ENCODE measurements at regions not wholly inside any gene's neighbourhood (a gene's known extent, or its start where the extent isn't known, plus 50 kb on each side); places are given as distances from the start of the nearest gene placed in this dataset.
"Not testable (repeated sequence)": the region's sequence is repeated elsewhere in the genome, so short reads cannot be mapped to it uniquely, and the experiment has no call there.

- H3K9me3 ChIP-seq (ENCODE audit: control insufficient read depth, insufficient read depth, low read length): no peaks in the 10 kb centered on the region; the same call in 1 of the 2 replicates
- no peak overlapping the region for H3K4me3 ChIP-seq (ENCODE audit: low read depth, low read length)
- H3K4me1 ChIP-seq (ENCODE audit: control insufficient read depth, insufficient read depth, low read length): peaks cover 10% of the 10 kb centered on the region; the same call in 1 of the 2 replicates
- no peaks in the 10 kb centered on the region for H3K27me3 ChIP-seq (ENCODE audit: control insufficient read depth, insufficient read depth, low read length)
- no peak overlapping the region for H3K9ac ChIP-seq (ENCODE audit: low read depth, low read length)
- no peaks in the 10 kb centered on the region for H3K36me3 ChIP-seq (ENCODE audit: control insufficient read depth, insufficient read depth, low read length)
- no peak overlapping the region for H3K27ac ChIP-seq (ENCODE audit: low read depth, low read length)
Measured at GRCh38 chr10:27391325-27391724, 112.8 kb upstream of the RAB18 start.

- no peak overlapping the region for H3K27ac ChIP-seq (ENCODE audit: low read depth, low read length)
- no peaks in the 10 kb centered on the region for H3K27me3 ChIP-seq (ENCODE audit: control insufficient read depth, insufficient read depth, low read length)
- peaks cover 10% of the 10 kb centered on the region; the same call in 1 of the 2 replicates for H3K4me1 ChIP-seq (ENCODE audit: control insufficient read depth, insufficient read depth, low read length)
- H3K9ac ChIP-seq (ENCODE audit: low read depth, low read length): no peak overlapping the region
- no peak overlapping the region for H3K4me3 ChIP-seq (ENCODE audit: low read depth, low read length)
- H3K9me3 ChIP-seq (ENCODE audit: control insufficient read depth, insufficient read depth, low read length): no peaks in the 10 kb centered on the region; the same call in 1 of the 2 replicates
- H3K36me3 ChIP-seq (ENCODE audit: control insufficient read depth, insufficient read depth, low read length): no peaks in the 10 kb centered on the region
Measured at GRCh38 chr10:27390681-27391080, 113.4 kb upstream of the RAB18 start.

DNA sequence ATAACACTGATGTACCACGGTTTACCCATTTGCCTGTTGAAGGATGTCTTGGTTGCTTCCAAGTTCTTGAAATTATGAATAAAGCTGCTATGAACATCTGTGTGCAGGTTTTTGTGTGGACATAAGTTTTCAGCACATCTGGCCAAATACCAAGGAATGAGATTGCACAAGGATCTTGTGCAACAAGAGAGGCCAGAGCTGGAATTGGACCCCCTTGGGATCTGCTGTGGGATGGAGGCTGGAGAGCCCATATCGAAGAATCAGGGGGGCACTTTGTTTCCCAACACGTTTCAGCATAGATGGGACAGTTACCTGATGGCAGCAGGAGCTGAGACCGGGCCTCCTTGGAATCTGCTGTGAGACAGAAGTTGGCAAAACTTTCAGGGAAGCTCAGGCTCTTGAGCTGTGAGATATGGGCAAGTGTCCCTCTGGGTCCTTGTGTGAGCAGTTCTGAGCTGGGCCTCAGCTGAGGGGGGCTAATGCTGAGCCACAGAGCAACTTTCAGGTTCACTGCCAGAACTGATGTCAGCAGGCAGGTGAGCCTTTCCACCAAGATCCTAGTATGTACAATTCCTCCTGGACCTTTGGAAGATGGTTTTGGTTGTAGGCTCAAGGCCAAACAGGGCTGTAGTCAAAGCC lies 115.2 kb upstream of the RAB18 start:
- H3K4me3 ChIP-seq (ENCODE audit: low read depth, low read length): no peak overlapping the region
- H3K9me3 ChIP-seq (ENCODE audit: control insufficient read depth, insufficient read depth, low read length): no peaks in the 10 kb centered on the region; the same call in 1 of the 2 replicates
- H3K27ac ChIP-seq (ENCODE audit: low read depth, low read length): no peak overlapping the region
- H3K9ac ChIP-seq (ENCODE audit: low read depth, low read length): no peak overlapping the region
- H3K36me3 ChIP-seq (ENCODE audit: control insufficient read depth, insufficient read depth, low read length): no peaks in the 10 kb centered on the region
- H3K27me3 ChIP-seq (ENCODE audit: control insufficient read depth, insufficient read depth, low read length): no peaks in the 10 kb centered on the region
- H3K4me1 ChIP-seq (ENCODE audit: control insufficient read depth, insufficient read depth, low read length): peaks cover 10% of the 10 kb centered on the region; the same call in 1 of the 2 replicates

DNA sequence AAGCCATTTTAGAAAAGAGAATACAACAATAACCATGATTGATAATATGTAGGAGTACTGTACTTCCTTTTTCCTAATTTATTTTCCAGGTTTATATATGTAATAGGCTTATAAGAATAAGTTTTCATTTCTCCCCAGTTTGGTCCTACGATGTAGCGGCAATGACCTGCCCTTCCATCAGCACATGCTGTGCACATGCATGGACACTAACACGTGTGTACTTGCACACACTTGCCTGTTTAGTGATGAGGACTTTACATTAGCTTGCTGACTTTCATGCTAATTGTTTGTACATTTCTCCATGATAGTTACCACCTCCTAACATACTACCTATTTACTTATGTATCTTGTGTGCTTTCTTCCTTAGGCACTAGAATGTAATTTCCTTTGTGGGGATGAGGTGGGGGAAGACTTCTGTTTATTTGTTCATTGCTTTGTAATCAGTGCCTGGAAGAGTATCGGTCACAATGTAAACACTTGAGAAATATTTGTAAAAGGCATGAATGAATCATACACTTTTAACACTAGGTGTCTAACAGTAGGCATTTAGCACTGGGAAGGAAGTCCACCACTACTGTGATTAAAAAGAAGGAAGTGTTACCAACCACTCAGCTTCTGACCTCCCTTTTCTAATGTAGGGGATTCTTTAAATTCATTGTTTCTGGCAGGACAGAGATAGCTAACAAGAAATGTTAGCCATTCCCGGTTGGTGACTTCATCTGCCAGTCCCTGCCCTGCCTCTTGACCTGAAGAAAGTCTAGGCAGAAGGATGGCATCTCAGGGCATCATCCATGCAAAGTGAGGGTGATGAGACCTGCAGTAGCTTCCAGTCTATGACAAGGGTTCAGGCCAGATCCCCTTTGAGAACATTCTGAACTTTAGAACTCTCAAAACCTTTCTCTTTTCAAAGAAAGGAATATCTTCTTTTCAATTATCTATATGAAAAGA lies 120.2 kb upstream of the RAB18 start:
- H3K4me3 ChIP-seq (ENCODE audit: low read depth, low read length): no peak overlapping the region
- no peaks in the 10 kb centered on the region for H3K9me3 ChIP-seq (ENCODE audit: control insufficient read depth, insufficient read depth, low read length)
- no peak overlapping the region for H3K9ac ChIP-seq (ENCODE audit: low read depth, low read length)
- H3K36me3 ChIP-seq (ENCODE audit: control insufficient read depth, insufficient read depth, low read length): no peaks in the 10 kb centered on the region
- H3K4me1 ChIP-seq (ENCODE audit: control insufficient read depth, insufficient read depth, low read length): no peaks in the 10 kb centered on the region
- H3K27ac ChIP-seq (ENCODE audit: low read depth, low read length): no peak overlapping the region
- H3K27me3 ChIP-seq (ENCODE audit: control insufficient read depth, insufficient read depth, low read length): no peaks in the 10 kb centered on the region

DNA sequence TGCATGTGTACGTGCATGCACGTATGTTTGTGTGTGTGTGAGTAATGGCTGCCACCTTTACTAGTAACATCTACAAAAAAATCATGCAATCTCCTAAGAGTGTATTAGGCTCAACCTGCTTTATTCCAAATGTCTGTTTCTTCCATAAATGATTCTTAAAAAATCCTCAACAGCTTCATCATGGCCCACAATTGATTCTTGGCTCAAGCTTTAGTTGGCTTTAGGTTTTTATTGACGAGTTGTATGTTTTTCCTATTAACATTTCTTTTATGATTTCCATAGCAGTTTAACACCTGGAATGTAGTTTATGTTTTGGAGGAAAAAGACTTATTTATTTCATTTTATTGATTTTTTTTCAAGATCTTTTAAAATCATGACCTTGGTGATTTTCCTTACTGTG lies 121.9 kb upstream of the RAB18 start:
- Histone ChIP-seq H3K9ac (ENCODE audit: low read depth, low read length) (no peak overlapping the region), H3K27ac (ENCODE audit: low read depth, low read length) (no peak overlapping the region), H3K4me3 (ENCODE audit: low read depth, low read length) (no peak overlapping the region), H3K4me1 (ENCODE audit: control insufficient read depth, insufficient read depth, low read length) (no peaks in the 10 kb centered on the region), H3K27me3 (ENCODE audit: control insufficient read depth, insufficient read depth, low read length) (no peaks in the 10 kb centered on the region), H3K9me3 (ENCODE audit: control insufficient read depth, insufficient read depth, low read length) (no peaks in the 10 kb centered on the region), H3K36me3 (ENCODE audit: control insufficient read depth, insufficient read depth, low read length) (no peaks in the 10 kb centered on the region)

DNA sequence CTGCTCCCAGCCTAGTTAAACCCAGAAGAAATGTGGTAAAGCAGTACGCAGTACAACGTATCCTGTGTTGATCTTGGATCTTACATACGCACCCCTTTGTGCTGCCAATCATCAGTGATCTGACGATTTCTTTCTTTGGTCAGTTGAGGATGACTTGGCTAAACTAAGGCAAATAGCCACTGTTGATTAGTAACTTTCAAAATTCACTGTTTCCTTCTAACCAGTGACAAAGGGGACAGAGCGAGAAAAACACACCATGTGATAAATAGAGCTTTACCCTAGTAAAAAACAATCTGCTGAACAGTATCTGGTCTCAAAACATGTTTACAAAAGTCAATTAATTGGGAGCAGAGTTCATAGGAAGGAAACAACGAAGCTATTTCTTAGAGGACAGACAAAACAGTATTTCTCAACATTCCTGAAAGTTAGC lies 123.2 kb upstream of the RAB18 start:
- Histone ChIP-seq H3K27ac (ENCODE audit: low read depth, low read length) (no peak overlapping the region), H3K4me1 (ENCODE audit: control insufficient read depth, insufficient read depth, low read length) (no peaks in the 10 kb centered on the region), H3K36me3 (ENCODE audit: control insufficient read depth, insufficient read depth, low read length) (no peaks in the 10 kb centered on the region), H3K9ac (ENCODE audit: low read depth, low read length) (no peak overlapping the region), H3K9me3 (ENCODE audit: control insufficient read depth, insufficient read depth, low read length) (no peaks in the 10 kb centered on the region), H3K27me3 (ENCODE audit: control insufficient read depth, insufficient read depth, low read length) (no peaks in the 10 kb centered on the region), H3K4me3 (ENCODE audit: low read depth, low read length) (no peak overlapping the region)

GRCh38 chr10:27379041-27379440 lies 125.1 kb upstream of the RAB18 start:
- H3K27me3 ChIP-seq (ENCODE audit: control insufficient read depth, insufficient read depth, low read length); H3K9ac ChIP-seq (ENCODE audit: low read depth, low read length); H3K9me3 ChIP-seq (ENCODE audit: control insufficient read depth, insufficient read depth, low read length); H3K4me1 ChIP-seq (ENCODE audit: control insufficient read depth, insufficient read depth, low read length); H3K27ac ChIP-seq (ENCODE audit: low read depth, low read length); H3K36me3 ChIP-seq (ENCODE audit: control insufficient read depth, insufficient read depth, low read length); H3K4me3 ChIP-seq (ENCODE audit: low read depth, low read length): not testable (repeated sequence)

DNA sequence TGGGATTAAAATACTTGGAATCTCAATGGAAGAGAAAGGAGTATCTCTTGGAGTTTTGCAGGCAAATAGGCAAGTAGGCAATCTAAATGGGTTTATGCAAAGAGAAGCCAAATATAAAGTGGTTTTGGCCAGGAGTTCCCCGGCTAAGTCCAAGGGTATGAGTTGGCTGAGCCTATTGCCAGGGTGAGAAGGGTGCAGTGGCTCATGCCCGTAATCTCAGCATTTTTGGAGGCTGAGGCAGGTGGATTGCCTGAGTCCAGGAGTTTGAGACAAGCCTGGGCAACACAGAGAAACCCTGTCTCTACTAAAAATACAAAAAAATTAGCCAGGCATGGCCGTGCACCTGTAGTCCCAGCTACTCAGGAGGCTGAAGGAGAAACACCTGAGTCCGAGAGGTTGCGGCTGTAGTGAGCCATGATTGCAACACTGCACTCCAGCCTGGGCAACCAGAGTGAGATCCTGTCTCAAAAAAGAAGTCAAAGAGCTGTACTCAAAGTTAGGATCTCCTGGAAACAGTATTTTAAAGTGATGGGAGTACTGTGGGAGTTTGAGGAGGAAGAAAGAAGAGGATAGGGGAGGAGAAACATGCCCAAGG lies 130.4 kb upstream of the RAB18 start:
- no peak overlapping the region for H3K27ac ChIP-seq (ENCODE audit: low read depth, low read length)
- H3K4me1 ChIP-seq (ENCODE audit: control insufficient read depth, insufficient read depth, low read length): no peaks in the 10 kb centered on the region
- H3K27me3 ChIP-seq (ENCODE audit: control insufficient read depth, insufficient read depth, low read length): no peaks in the 10 kb centered on the region
- H3K9me3 ChIP-seq (ENCODE audit: control insufficient read depth, insufficient read depth, low read length): no peaks in the 10 kb centered on the region
- H3K36me3 ChIP-seq (ENCODE audit: control insufficient read depth, insufficient read depth, low read length): no peaks in the 10 kb centered on the region
- H3K4me3 ChIP-seq (ENCODE audit: low read depth, low read length): no peak overlapping the region
- no peak overlapping the region for H3K9ac ChIP-seq (ENCODE audit: low read depth, low read length)

- Histone ChIP-seq H3K4me1 (ENCODE audit: control insufficient read depth, insufficient read depth, low read length) (no peaks in the 10 kb centered on the region), H3K27ac (ENCODE audit: low read depth, low read length) (no peak overlapping the region), H3K4me3 (ENCODE audit: low read depth, low read length) (no peak overlapping the region), H3K27me3 (ENCODE audit: control insufficient read depth, insufficient read depth, low read length) (no peaks in the 10 kb centered on the region), H3K9ac (ENCODE audit: low read depth, low read length) (no peak overlapping the region), H3K9me3 (ENCODE audit: control insufficient read depth, insufficient read depth, low read length) (no peaks in the 10 kb centered on the region), H3K36me3 (ENCODE audit: control insufficient read depth, insufficient read depth, low read length) (no peaks in the 10 kb centered on the region)
Measured at GRCh38 chr10:27372095-27372494, 131.5 kb upstream of the ACBD5 start.

- H3K27me3 ChIP-seq (ENCODE audit: control insufficient read depth, insufficient read depth, low read length); H3K4me1 ChIP-seq (ENCODE audit: control insufficient read depth, insufficient read depth, low read length); H3K27ac ChIP-seq (ENCODE audit: low read depth, low read length); H3K4me3 ChIP-seq (ENCODE audit: low read depth, low read length); H3K36me3 ChIP-seq (ENCODE audit: control insufficient read depth, insufficient read depth, low read length); H3K9me3 ChIP-seq (ENCODE audit: control insufficient read depth, insufficient read depth, low read length); H3K9ac ChIP-seq (ENCODE audit: low read depth, low read length): not testable (repeated sequence)
Measured at GRCh38 chr10:27371375-27371774, 130.8 kb upstream of the ACBD5 start.

- H3K4me3 ChIP-seq (ENCODE audit: low read depth, low read length): no peak overlapping the region
- H3K27me3 ChIP-seq (ENCODE audit: control insufficient read depth, insufficient read depth, low read length): no peaks in the 10 kb centered on the region
- H3K27ac ChIP-seq (ENCODE audit: low read depth, low read length): no peak overlapping the region
- no peaks in the 10 kb centered on the region for H3K9me3 ChIP-seq (ENCODE audit: control insufficient read depth, insufficient read depth, low read length)
- H3K9ac ChIP-seq (ENCODE audit: low read depth, low read length): no peak overlapping the region
- H3K36me3 ChIP-seq (ENCODE audit: control insufficient read depth, insufficient read depth, low read length): no peaks in the 10 kb centered on the region
- no peaks in the 10 kb centered on the region for H3K4me1 ChIP-seq (ENCODE audit: control insufficient read depth, insufficient read depth, low read length)
Measured at GRCh38 chr10:27369880-27370279, 129.3 kb upstream of the ACBD5 start.

Data from HUES48 (cell line).